ENCODE measurements at regions not wholly inside any gene's neighbourhood (a gene's known extent, or its start where the extent isn't known, plus 50 kb on each side); places are given as distances from the start of the nearest gene placed in this dataset.

DNA sequence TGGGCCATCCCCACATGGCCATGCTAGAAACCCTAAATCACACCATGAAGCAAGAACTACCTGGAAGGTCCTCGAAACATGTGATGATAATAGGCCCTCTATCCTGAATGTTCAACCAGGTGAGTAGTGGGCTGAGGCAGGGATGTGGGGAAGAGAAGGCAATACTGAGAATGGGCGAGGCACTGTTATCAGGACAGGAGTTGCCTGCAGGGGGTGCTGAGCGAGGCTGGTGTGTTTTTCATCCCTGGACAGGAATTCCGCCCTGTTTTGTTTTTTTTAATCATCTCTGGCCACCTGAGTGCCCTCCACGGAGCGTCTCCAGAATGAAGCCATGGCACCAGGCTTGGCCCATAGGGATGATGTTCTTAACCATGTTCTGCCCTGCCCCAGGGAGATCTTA, 103.0 kb upstream of the SOX11 start (continued):
- TF ChIP-seq, protein P1, sequence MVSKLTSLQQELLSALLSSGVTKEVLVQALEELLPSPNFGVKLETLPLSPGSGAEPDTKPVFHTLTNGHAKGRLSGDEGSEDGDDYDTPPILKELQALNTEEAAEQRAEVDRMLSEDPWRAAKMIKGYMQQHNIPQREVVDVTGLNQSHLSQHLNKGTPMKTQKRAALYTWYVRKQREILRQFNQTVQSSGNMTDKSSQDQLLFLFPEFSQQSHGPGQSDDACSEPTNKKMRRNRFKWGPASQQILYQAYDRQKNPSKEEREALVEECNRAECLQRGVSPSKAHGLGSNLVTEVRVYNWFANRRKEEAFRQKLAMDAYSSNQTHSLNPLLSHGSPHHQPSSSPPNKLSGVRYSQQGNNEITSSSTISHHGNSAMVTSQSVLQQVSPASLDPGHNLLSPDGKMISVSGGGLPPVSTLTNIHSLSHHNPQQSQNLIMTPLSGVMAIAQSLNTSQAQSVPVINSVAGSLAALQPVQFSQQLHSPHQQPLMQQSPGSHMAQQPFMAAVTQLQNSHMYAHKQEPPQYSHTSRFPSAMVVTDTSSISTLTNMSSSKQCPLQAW (CRISPR knock-in tag; IDR thresholded peaks at IDR 0.05): no peak
- TF ChIP-seq, protein P2, sequence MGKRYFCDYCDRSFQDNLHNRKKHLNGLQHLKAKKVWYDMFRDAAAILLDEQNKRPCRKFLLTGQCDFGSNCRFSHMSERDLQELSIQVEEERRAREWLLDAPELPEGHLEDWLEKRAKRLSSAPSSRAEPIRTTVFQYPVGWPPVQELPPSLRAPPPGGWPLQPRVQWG (CRISPR knock-in tag; IDR thresholded peaks at IDR 0.05; ENCODE audit: borderline replicate concordance, low read depth): no peak
- TF ChIP-seq SNRNP70 (IDR thresholded peaks at IDR 0.05; ENCODE audit: low read depth, low read length) (no peak), ZSCAN30 (CRISPR knock-in tag; IDR thresholded peaks at IDR 0.05) (no peak), MAZ (IDR thresholded peaks at IDR 0.05; ENCODE audit: borderline replicate concordance, low read depth, low read length) (no peak), MAZ (CRISPR knock-in tag; IDR thresholded peaks at IDR 0.05; ENCODE audit: low read depth) (no peak)

DNA sequence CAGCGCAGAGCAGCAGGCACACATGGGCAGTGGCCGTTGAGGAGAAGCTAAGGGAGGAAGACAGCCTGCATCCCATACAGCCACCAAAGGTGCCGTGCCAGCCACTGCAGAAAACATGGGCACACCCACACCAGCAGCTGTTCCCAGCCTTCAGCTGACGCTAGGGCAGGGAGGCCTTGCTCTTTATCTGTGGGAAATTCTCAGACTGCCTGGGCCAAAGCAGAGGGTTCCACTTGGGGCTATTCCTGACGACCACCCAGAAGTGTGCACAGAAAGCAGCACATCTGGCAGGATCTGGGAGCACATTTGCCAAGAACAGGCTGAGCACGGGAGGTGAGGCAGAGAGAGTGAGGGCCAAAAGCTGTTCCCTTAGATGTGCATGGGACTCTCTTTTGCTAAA, 101.3 kb upstream of the SOX11 start:
- Histone ChIP-seq H3K36me3 (replicated peaks in 1 of 2; ENCODE audit: control insufficient read depth in 1 of 2, insufficient read depth in 2 of 2, low read length in 2 of 2) (no peaks in the 10 kb centered on the region), H2AFZ (ENCODE audit: low read length) (no peak overlapping the region), H3K9ac (ENCODE audit: insufficient read depth, low read depth, low read length) (no peak overlapping the region), H3K27me3 (ENCODE audit: control insufficient read depth in 1 of 2, insufficient read depth in 2 of 2, low read length in 2 of 2) (no peaks in the 10 kb centered on the region), H3K4me3 (replicated peaks in 1 of 3; ENCODE audit: insufficient read depth in 1 of 3, low read depth in 2 of 3, low read length in 3 of 3) (no peak overlapping the region), H3K4me1 (ENCODE audit: insufficient read depth, low read length) (no peaks in the 10 kb centered on the region), H3K27ac (ENCODE audit: extremely low read length, insufficient read depth, low read length) (no peak overlapping the region), H4K20me1 (ENCODE audit: insufficient read depth, low read length) (no peaks in the 10 kb centered on the region), H3K9me3 (ENCODE audit: low read length) (peaks cover 84% of the 10 kb centered on the region), H3K79me2 (ENCODE audit: insufficient read depth, low read length) (no peaks in the 10 kb centered on the region), H3K4me2 (ENCODE audit: low read depth, low read length) (no peak overlapping the region)
- 0% methylated on average over 4 of the region's 6 CpGs for WGBS (ENCODE audit: low lambda C conversion rate)
- BruUV-seq (replicated peaks): no TSS peak
- ChIA-PET CTCF (ENCODE audit: low intra/inter-chr PET ratio, low total read pairs) (no interaction called here), POLR2A (no interaction called here)
- DNase-seq (ENCODE audit: low spot score) (no peak), ATAC-seq (no peak), FAIRE-seq (no peak)
- intact Hi-C loops (cut with micrococcal nuclease; ENCODE audit: unreplicated experiment) (no loop called here), in situ Hi-C loops (cut with HindIII; ENCODE audit: extremely low pct_ligation_motif_present, low pct_unique_long_range_greater_than_20kb) (no loop called here)
- no peak for TF ChIP-seq MBD4 (IDR thresholded peaks at IDR 0.05; ENCODE audit: borderline replicate concordance, low read length)
- TF ChIP-seq KLF13 (CRISPR knock-in tag; IDR thresholded peaks at IDR 0.05): no peak
- no peak for TF ChIP-seq PCBP2 (optimal IDR thresholded peaks at IDR 0.05; ENCODE audit: low read depth, low read length, poor library complexity, severe bottlenecking)
- no peak for TF ChIP-seq ZNF605 (CRISPR knock-in tag; IDR thresholded peaks at IDR 0.05)
- no peak for TF ChIP-seq ZNF549 (CRISPR knock-in tag; IDR thresholded peaks at IDR 0.05)
- TF ChIP-seq FOXK1 (CRISPR knock-in tag; IDR thresholded peaks at IDR 0.05; ENCODE audit: borderline replicate concordance, low read depth): no peak
- no peak for TF ChIP-seq ZNF251 (CRISPR knock-in tag; IDR thresholded peaks at IDR 0.05)
- TF ChIP-seq ZNF766 (CRISPR knock-in tag; IDR thresholded peaks at IDR 0.05; ENCODE audit: borderline replicate concordance): no peak
- TF ChIP-seq ZNF792 (CRISPR knock-in tag; IDR thresholded peaks at IDR 0.05): no peak
- TF ChIP-seq HOXA5 (CRISPR knock-in tag; IDR thresholded peaks at IDR 0.05): no peak
- TF ChIP-seq CREB1 (IDR thresholded peaks at IDR 0.05): no peak
- TF ChIP-seq CREB1 (CRISPR knock-in tag; IDR thresholded peaks at IDR 0.05): no peak
- TF ChIP-seq, protein P3, sequence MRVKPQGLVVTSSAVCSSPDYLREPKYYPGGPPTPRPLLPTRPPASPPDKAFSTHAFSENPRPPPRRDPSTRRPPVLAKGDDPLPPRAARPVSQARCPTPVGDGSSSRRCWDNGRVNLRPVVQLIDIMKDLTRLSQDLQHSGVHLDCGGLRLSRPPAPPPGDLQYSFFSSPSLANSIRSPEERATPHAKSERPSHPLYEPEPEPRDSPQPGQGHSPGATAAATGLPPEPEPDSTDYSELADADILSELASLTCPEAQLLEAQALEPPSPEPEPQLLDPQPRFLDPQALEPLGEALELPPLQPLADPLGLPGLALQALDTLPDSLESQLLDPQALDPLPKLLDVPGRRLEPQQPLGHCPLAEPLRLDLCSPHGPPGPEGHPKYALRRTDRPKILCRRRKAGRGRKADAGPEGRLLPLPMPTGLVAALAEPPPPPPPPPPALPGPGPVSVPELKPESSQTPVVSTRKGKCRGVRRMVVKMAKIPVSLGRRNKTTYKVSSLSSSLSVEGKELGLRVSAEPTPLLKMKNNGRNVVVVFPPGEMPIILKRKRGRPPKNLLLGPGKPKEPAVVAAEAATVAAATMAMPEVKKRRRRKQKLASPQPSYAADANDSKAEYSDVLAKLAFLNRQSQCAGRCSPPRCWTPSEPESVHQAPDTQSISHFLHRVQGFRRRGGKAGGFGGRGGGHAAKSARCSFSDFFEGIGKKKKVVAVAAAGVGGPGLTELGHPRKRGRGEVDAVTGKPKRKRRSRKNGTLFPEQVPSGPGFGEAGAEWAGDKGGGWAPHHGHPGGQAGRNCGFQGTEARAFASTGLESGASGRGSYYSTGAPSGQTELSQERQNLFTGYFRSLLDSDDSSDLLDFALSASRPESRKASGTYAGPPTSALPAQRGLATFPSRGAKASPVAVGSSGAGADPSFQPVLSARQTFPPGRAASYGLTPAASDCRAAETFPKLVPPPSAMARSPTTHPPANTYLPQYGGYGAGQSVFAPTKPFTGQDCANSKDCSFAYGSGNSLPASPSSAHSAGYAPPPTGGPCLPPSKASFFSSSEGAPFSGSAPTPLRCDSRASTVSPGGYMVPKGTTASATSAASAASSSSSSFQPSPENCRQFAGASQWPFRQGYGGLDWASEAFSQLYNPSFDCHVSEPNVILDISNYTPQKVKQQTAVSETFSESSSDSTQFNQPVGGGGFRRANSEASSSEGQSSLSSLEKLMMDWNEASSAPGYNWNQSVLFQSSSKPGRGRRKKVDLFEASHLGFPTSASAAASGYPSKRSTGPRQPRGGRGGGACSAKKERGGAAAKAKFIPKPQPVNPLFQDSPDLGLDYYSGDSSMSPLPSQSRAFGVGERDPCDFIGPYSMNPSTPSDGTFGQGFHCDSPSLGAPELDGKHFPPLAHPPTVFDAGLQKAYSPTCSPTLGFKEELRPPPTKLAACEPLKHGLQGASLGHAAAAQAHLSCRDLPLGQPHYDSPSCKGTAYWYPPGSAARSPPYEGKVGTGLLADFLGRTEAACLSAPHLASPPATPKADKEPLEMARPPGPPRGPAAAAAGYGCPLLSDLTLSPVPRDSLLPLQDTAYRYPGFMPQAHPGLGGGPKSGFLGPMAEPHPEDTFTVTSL (CRISPR knock-in tag; IDR thresholded peaks at IDR 0.05; ENCODE audit: borderline replicate concordance): no peak
